IMR-90 (cell line): ENCODE measurements at regions not wholly inside any gene's neighbourhood (a gene's known extent, or its start where the extent isn't known, plus 50 kb on each side); places are given as distances from the start of the nearest gene placed in this dataset.

Experiments used
- BHLHE40 ChIP-seq: fragments of 150-350 bp; IDR thresholded peaks from 2 replicates; pipeline ENCODE4 v1.6.1; 2016; ENCODE audit warnings: mild to moderate bottlenecking, low read depth, low read length
- CEBPB ChIP-seq: IDR thresholded peaks from 2 replicates; pipeline ENCODE4 v1.6.1; 2012; ENCODE audit warnings: low read depth, low read length, improper control_type of control experiment
- CHD1 ChIP-seq: IDR thresholded peaks from 2 replicates; pipeline ENCODE4 v1.6.1; 2012; ENCODE audit warnings: low read depth, low read length, improper control_type of control experiment
- CTCF ChIP-seq: conservative IDR thresholded peaks from 2 replicates; pipeline ENCODE4 v1.5.1; 2012; ENCODE audit warnings: mild to moderate bottlenecking, low read depth, low read length, improper control_type of control experiment
- ELK1 ChIP-seq: fragments of 150-350 bp; IDR thresholded peaks from 2 replicates; pipeline ENCODE4 v1.6.1; 2016; ENCODE audit warnings: low read depth, mild to moderate bottlenecking, low read length, moderate library complexity, borderline replicate concordance
- MAZ ChIP-seq: IDR thresholded peaks from 2 replicates; pipeline ENCODE4 v1.6.1; 2012; ENCODE audit warnings: low read depth, mild to moderate bottlenecking, low read length, improper control_type of control experiment, moderate library complexity, borderline replicate concordance
- POLR2A ChIP-seq: IDR thresholded peaks from 2 replicates; pipeline ENCODE4 v1.6.1; 2012; ENCODE audit warnings: mild to moderate bottlenecking, low read depth, low read length
- RAD21 ChIP-seq: IDR thresholded peaks from 2 replicates; pipeline ENCODE4 v1.6.1; 2012; ENCODE audit warnings: low read length, improper control_type of control experiment
- RCOR1 ChIP-seq: IDR thresholded peaks from 2 replicates; pipeline ENCODE4 v1.6.1; 2012; ENCODE audit warnings: mild to moderate bottlenecking, low read length, improper control_type of control experiment; ENCODE audit not compliant: insufficient replicate concordance
- USF2 ChIP-seq: fragments of 150-350 bp; IDR thresholded peaks from 2 replicates; pipeline ENCODE4 v1.6.1; 2017; ENCODE audit warnings: mild to moderate bottlenecking, antibody characterized with exemption, low read length, low read depth

DNA sequence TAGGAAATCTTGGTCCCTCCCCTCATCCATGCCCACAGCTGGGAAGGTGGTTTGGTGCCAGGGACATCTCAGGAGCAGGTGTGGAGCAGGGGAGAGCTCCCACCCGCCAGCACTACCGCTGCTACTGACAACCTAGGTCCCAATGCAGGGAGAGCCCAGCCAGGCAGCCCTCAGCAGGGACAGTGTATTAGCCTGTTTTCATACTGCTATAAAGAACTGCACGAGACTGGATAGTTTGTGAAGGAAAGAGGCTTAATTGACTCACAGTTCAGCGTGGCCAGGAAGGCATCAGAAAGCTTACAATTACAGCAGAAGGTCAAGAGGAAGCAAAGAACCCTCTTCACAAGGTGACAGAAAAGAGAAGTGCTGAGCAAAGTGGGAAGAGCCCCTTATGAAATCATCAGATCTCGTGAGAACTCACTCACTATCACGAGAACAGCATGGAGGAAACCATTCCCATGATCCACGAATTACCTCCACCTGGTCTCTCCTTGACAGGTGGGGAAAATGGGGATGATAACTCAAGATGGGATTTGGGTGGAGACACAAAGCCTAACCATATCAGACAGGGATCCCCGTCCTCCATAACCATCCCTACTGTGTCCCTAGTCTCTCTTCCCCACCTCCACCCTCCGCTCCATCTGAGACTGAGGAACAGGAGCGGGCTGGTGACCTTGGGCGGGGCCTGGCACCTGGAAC, 218.6 kb downstream of the TBC1D2B start:
- no peak for TF ChIP-seq CEBPB
- TF ChIP-seq POLR2A: no peak
- TF ChIP-seq RCOR1: no peak
- TF ChIP-seq CTCF: no peak
- no peak for TF ChIP-seq CHD1
- no peak for TF ChIP-seq USF2
- TF ChIP-seq ELK1: no peak
- no peak for TF ChIP-seq BHLHE40
- TF ChIP-seq RAD21: no peak
- TF ChIP-seq MAZ: no peak
